Liver (tissue), 8 donors: ENCODE measurements at regions not wholly inside any gene's neighbourhood (a gene's known extent, or its start where the extent isn't known, plus 50 kb on each side); places are given as distances from the start of the nearest gene placed in this dataset.

Experiments used
- DNase-seq: peaks from one replicate; pipeline ENCODE4 v3.0.0-alpha.2; 2017; ENCODE audit warnings: low spot score
- H3K27ac ChIP-seq, 2 donors: one replicate each; pipeline ENCODE4 v1.7.0; 2013; ENCODE audit warnings: inconsistent platforms in 2 of 2, low read length in 2 of 2, control low read depth in 1 of 2, low read depth in 1 of 2, mild to moderate bottlenecking in 1 of 2
- H3K27me3 ChIP-seq, 4 donors: one replicate each; pipeline versions ENCODE4 v1.6.1 to v1.7.0; 2013; ENCODE audit warnings: low read length in 3 of 4, inconsistent platforms in 1 of 4, mild to moderate bottlenecking in 1 of 4, moderate library complexity in 1 of 4; ENCODE audit not compliant: control insufficient read depth in 4 of 4, insufficient read depth in 4 of 4
- H3K36me3 ChIP-seq, 4 donors: one replicate each; pipeline versions ENCODE4 v1.6.1 to v1.7.0; 2013; ENCODE audit warnings: low read length in 3 of 4, mild to moderate bottlenecking in 3 of 4, low read depth in 1 of 4, moderate library complexity in 1 of 4; ENCODE audit not compliant: control insufficient read depth in 4 of 4, insufficient read depth in 3 of 4
- H3K4me1 ChIP-seq, 4 donors: one replicate each; pipeline versions ENCODE4 v1.6.1 to v1.7.0; 2013; ENCODE audit warnings: low read length in 3 of 4, mild to moderate bottlenecking in 3 of 4, moderate library complexity in 1 of 4; ENCODE audit not compliant: control insufficient read depth in 4 of 4, insufficient read depth in 4 of 4
- H3K4me3 ChIP-seq, 3 donors: one replicate each; pipeline versions ENCODE4 v1.6.1 to v1.7.0; 2013; ENCODE audit warnings: low read length in 3 of 3, control low read depth in 1 of 3, low read depth in 1 of 3, mild to moderate bottlenecking in 1 of 3
- H3K9ac ChIP-seq, 2 donors: one replicate each; pipeline ENCODE4 v1.7.0; 2013; ENCODE audit warnings: low read length in 2 of 2, mild to moderate bottlenecking in 2 of 2, moderate library complexity in 2 of 2, control low read depth in 1 of 2, low read depth in 1 of 2
- H3K9me3 ChIP-seq, 4 donors: one replicate each; pipeline versions ENCODE4 v1.6.1 to v1.7.0; 2013; ENCODE audit warnings: low read length in 3 of 4; ENCODE audit not compliant: control insufficient read depth in 4 of 4
- CTCF ChIP-seq: fragments of 150-350 bp; IDR thresholded peaks from 2 replicates; pipeline ENCODE4 v1.5.1; 2017; ENCODE audit warnings: improper control_type of control experiment, low read depth, low read length; ENCODE audit not compliant: missing input control
- EGR1 ChIP-seq, 2 donors: IDR thresholded peaks; 2 replicates each; pipeline ENCODE4 v1.6.1; 2016 to 2018; ENCODE audit warnings: antibody characterized with exemption in 2 of 2, low read depth in 2 of 2
- FOXA1 ChIP-seq: IDR thresholded peaks from 2 replicates; pipeline ENCODE4 v1.6.1; 2016; ENCODE audit warnings: antibody characterized with exemption
- GABPA ChIP-seq, 2 donors: IDR thresholded peaks in 1 of 2; conservative IDR thresholded peaks in 1 of 2; 2 replicates each; pipeline ENCODE4 v1.6.1; 2016; ENCODE audit warnings: antibody characterized with exemption in 2 of 2, mild to moderate bottlenecking in 1 of 2, moderate library complexity in 1 of 2
- HNF4A ChIP-seq, 2 donors: conservative IDR thresholded peaks; 2 replicates each; pipeline ENCODE4 v1.6.1; 2016; ENCODE audit warnings: antibody characterized with exemption in 2 of 2, mild to moderate bottlenecking in 2 of 2
- HNF4G ChIP-seq: IDR thresholded peaks from 2 replicates; pipeline ENCODE4 v1.6.1; 2016; ENCODE audit warnings: antibody characterized with exemption
- JUND ChIP-seq, 2 donors: IDR thresholded peaks; 2 replicates each; pipeline ENCODE4 v1.6.1; 2016; ENCODE audit warnings: antibody characterized with exemption in 2 of 2
- MAX ChIP-seq: IDR thresholded peaks from 2 replicates; pipeline ENCODE4 v1.6.1; 2016; ENCODE audit warnings: antibody characterized with exemption
- REST ChIP-seq: IDR thresholded peaks from 2 replicates; pipeline ENCODE4 v1.6.1; 2016; ENCODE audit warnings: antibody characterized with exemption, mild to moderate bottlenecking
- RXRA ChIP-seq, 2 donors: IDR thresholded peaks; 2 replicates each; pipeline ENCODE4 v1.6.1; 2017 to 2018; ENCODE audit warnings: antibody characterized with exemption in 2 of 2, mild to moderate bottlenecking in 1 of 2
- SP1 ChIP-seq: IDR thresholded peaks from 2 replicates; pipeline ENCODE4 v1.6.1; 2018; ENCODE audit warnings: antibody characterized with exemption, mild to moderate bottlenecking
- TAF1 ChIP-seq: conservative IDR thresholded peaks from 2 replicates; pipeline ENCODE4 v1.6.1; 2016; ENCODE audit warnings: antibody characterized with exemption, mild to moderate bottlenecking
- YY1 ChIP-seq: IDR thresholded peaks from 2 replicates; pipeline ENCODE4 v1.6.1; 2016; ENCODE audit warnings: antibody characterized with exemption, mild to moderate bottlenecking
- WGBS: extraction: QIAGEN DNeasy Blood & Tissue Kit; methylation state at CpG from one replicate; pipeline ENCODE4 v1.1.7; 2013; 5-methylcytosine and 5-hydroxymethylcytosine counted together
- donor health status: healthy.
- donor health status: healthy.
- donor health status: healthy.
- donor health status: healthy.
- donor health status: healthy.

- DNase-seq = no peak
- H3K9me3 ChIP-seq = no peaks in the 10 kb centered on the region
- no peak overlapping the region for H3K4me3 ChIP-seq
- no peaks in the 10 kb centered on the region for H3K4me1 ChIP-seq
- no peak overlapping the region for H3K27ac ChIP-seq
- no peaks in the 10 kb centered on the region for H3K27me3 ChIP-seq
- TF ChIP-seq YY1 (no peak), REST (no peak), GABPA (IDR thresholded peaks at IDR 0.05 in 1 of 2, conservative IDR thresholded peaks at IDR 0.05 in 1 of 2) (no peak), RXRA (IDR thresholded peaks at IDR 0.05) (no peak), SP1 (no peak), HNF4G (no peak)
- H3K9ac ChIP-seq = no peak overlapping the region
- no peaks in the 10 kb centered on the region for H3K36me3 ChIP-seq
Observed at GRCh38 chr5:96530901-96531300, 97.9 kb upstream of the PCSK1 start.

GRCh38 chr5:96533371-96533770 lies 100.3 kb upstream of the PCSK1 start:
- Histone ChIP-seq H3K36me3 (no peaks in the 10 kb centered on the region), H3K4me1 (peaks cover 0 to 2% (median 0%) of the 10 kb centered on the region in 4 donors), H3K9me3 (no peaks in the 10 kb centered on the region), H3K27me3 (no peaks in the 10 kb centered on the region), H3K27ac (no peak overlapping the region), H3K4me3 (no peak overlapping the region), H3K9ac (no peak overlapping the region)
- TF ChIP-seq EGR1 (IDR thresholded peaks at IDR 0.05; ENCODE audit: low read depth in 2 of 2) = no peak
- no peak for TF ChIP-seq REST
- TF ChIP-seq JUND (IDR thresholded peaks at IDR 0.05) = no peak
- TF ChIP-seq FOXA1 = no peak
- TF ChIP-seq RXRA (IDR thresholded peaks at IDR 0.05) = no peak
- TF ChIP-seq TAF1 = no peak
- no peak for TF ChIP-seq HNF4A (conservative IDR thresholded peaks at IDR 0.05)
- TF ChIP-seq GABPA (IDR thresholded peaks at IDR 0.05 in 1 of 2, conservative IDR thresholded peaks at IDR 0.05 in 1 of 2) = no peak
- no peak for TF ChIP-seq CTCF
- TF ChIP-seq MAX = no peak
- 96% methylated on average over 4 of the region's 4 CpGs for WGBS
- no peak for DNase-seq
